ENCODE measurements at regions not wholly inside any gene's neighbourhood (a gene's known extent, or its start where the extent isn't known, plus 50 kb on each side); places are given as distances from the start of the nearest gene placed in this dataset.

DNA sequence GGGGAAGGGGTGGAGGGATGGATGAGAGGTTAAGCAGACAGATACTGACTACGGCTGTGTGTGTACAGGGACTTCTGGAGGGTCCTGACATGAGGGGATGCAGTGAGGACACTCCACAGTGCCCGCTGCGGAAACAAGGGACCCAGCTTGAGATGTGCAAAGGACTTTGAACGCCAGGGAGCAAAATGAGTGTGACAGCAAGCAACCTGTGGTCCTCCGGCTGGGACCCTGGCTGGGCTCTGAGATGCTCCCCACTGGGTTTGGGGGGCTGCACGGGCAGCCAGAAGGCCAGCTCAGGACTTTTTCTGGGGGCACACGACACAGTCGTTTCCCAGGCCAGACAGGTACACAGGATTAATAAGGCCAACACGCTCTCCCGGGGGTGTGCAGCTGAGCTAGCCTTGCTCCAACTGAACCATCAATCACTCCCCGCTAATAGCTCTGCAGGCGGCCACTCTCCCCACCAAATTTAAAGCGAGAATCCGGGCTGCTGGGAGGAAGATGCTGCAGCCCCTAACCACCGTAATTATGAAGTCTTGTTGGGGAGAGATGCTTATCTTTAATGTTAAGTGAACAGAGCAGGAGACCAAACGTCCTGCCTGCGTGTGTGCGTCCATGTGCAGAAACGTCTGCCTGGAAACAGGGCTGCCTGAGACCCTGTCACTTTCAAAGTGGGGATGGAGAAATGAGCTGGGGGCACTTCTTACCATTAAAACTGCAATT, 51.6 kb upstream of the DLK1 start:
- DNase-seq: no peak

DNA sequence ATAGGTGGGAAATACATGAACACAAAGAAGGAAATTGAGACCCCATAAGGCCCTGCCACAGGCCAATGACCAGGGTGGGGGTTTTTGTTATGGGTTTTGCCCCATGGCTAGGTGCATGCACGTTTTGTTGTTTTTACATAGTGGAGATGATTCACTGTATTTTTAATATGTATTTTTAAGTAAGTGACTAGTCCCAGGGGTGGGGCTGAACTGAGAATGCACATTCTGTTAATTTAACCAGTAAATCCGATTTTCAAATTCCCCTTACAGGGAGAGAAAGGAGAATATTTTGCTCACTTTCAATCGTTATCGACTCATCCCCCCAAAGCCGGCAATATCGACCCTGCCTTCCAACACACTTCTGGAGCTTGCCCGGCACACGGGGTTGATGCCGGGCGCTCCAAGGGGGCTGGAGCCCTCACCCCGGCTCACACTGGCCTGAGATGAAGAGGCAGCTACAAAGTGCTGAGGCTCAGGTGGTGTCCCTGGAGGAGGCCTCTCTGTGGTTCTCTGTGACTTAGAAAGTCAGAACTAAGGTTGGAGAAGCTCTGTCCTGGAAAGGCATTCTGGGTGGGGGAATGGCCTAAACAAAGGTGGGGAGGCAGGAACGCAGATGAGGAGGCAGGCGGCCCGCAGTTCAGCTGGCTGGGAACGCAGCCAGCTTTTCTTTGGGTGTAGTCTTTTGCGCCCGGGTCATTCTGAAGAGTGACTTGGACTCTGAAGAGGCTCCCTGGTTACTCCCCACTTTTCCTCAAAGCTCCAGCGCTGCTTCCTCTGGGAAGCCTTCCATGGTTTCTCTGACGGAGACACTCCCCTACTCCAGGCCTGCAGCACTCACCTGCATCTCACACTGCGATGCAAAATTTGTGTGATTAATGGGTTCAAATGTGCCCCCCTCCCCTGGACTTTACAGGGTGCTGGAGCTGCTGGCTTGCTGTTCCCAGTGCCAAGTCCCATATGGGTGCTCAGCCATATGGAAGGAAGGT, 50.7 kb upstream of the DLK1 start:
- no peak for DNase-seq
